HCT116 (cell line): ENCODE measurements at regions not wholly inside any gene's neighbourhood (a gene's known extent, or its start where the extent isn't known, plus 50 kb on each side); places are given as distances from the start of the nearest gene placed in this dataset.

Source experiments
- ATAC-seq: fragments of 200-7000 bp; cut with Tn5 transposase; 2 replicates; pipeline ENCODE4 v1.9.1; 2020; ENCODE audit warnings: mild to moderate bottlenecking, moderate library complexity
- BruUV-seq: library from RNA; stranded (reverse); fragments of 400-500 nt; replicated peaks from 2 replicates; lab custom pipeline; 2021; lab: Mats Ljungman, UMichigan
- CTCF ChIA-PET: fragments of 300-600 bp; sonication (Branson Sonifier 250); formaldehyde crosslinking; loops from one replicate; lab custom pipeline; 2021; ENCODE audit warnings: antibody characterized with exemption; lab: Charles Lee
- POLR2A ChIA-PET: fragments of 300-600, 350-600 bp; sonication (Branson Sonifier 250); formaldehyde crosslinking; loops from one replicate; lab custom pipeline; 2021; ENCODE audit warnings: antibody characterized with exemption; lab: Charles Lee
- RAD21 ChIA-PET, 2 experiments: fragments of 300-600 bp; sonication (Branson Sonifier 250); formaldehyde crosslinking; loops; one replicate each; lab custom pipeline; 2023; ENCODE audit warnings: low total read pairs in 2 of 2; ENCODE audit not compliant: uncharacterized antibody in 2 of 2, unreplicated experiment in 2 of 2, low non-redundant PET in 1 of 2; lab: Charles Lee
- DNase-seq: peaks from one replicate; pipeline ENCODE4 v3.0.0-alpha.2; 2010; ENCODE audit warnings: low read depth, low spot score
- H2AFZ ChIP-seq: fragments of 200-600 bp; shearing (Covaris generic), sonication (generic); 2 replicates; pipeline ENCODE4 v1.6.1; 2017; ENCODE audit warnings: low read depth, mixed run types, mixed read lengths, antibody characterized with exemption, low read length; ENCODE audit not compliant: poor library complexity, severe bottlenecking
- H3K27ac ChIP-seq: 2 replicates; pipeline ENCODE4 v1.5.1; 2012; ENCODE audit warnings: low read depth, low read length
- H3K27me3 ChIP-seq: fragments of 200-600 bp; sonication (generic); 2 replicates; pipeline ENCODE4 v1.6.1; 2016; ENCODE audit warnings: mixed run types, low read length, mixed read lengths; ENCODE audit not compliant: insufficient read depth
- H3K36me3 ChIP-seq, 2 experiments: fragments of 200-500 bp in 1 of 2; fragments of 200-600 bp in 1 of 2; sonication (Bioruptor generic) in 1 of 2; sonication (generic) in 1 of 2; 2 replicates each; pipeline versions ENCODE4 v1.5.1 to v1.6.1; 2014 to 2016; ENCODE audit warnings: low read length in 2 of 2, inconsistent platforms in 1 of 2, mixed read lengths in 1 of 2, mixed run types in 1 of 2; ENCODE audit not compliant: insufficient read depth in 2 of 2, control insufficient read depth in 1 of 2
- H3K4me1 ChIP-seq, 2 experiments: fragments of 200-600 bp in 1 of 2; sonication (generic) in 1 of 2; 2 replicates each; pipeline versions ENCODE4 v1.5.1 to v1.6.1; 2012 to 2017; ENCODE audit warnings: low read length in 2 of 2, inconsistent platforms in 1 of 2, mild to moderate bottlenecking in 1 of 2, mixed read lengths in 1 of 2, mixed run types in 1 of 2, moderate library complexity in 1 of 2; ENCODE audit not compliant: insufficient read depth in 2 of 2, control insufficient read depth in 1 of 2
- H3K4me2 ChIP-seq: fragments of 200-600 bp; sonication (generic); 2 replicates; pipeline ENCODE4 v1.6.1; 2017; ENCODE audit warnings: mixed run types, low read length, mixed read lengths
- H3K4me3 ChIP-seq, 2 experiments: fragments of 200-600 bp in 1 of 2; sonication (generic) in 1 of 2; replicated peaks in 1 of 2; 2 replicates each; pipeline ENCODE4 v1.5.1; 2011 to 2016; ENCODE audit warnings: low read length in 2 of 2, control low read depth in 1 of 2, low read depth in 1 of 2, mild to moderate bottlenecking in 1 of 2, mixed read lengths in 1 of 2, mixed run types in 1 of 2
- H3K79me2 ChIP-seq: fragments of 200-600 bp; sonication (generic); 2 replicates; pipeline ENCODE4 v1.6.1; 2017; ENCODE audit warnings: mild to moderate bottlenecking, mixed run types, low read length, moderate library complexity, mixed read lengths; ENCODE audit not compliant: insufficient read depth
- H3K9ac ChIP-seq: fragments of 200-600 bp; sonication (generic); 2 replicates; pipeline ENCODE4 v1.6.1; 2016; ENCODE audit warnings: low read length, mixed read lengths
- H3K9me2 ChIP-seq: fragments of 200-600 bp; sonication (generic), shearing (Covaris generic); 2 replicates; pipeline ENCODE4 v1.6.1; 2017; ENCODE audit warnings: mixed run types, mild to moderate bottlenecking, moderate library complexity; ENCODE audit not compliant: insufficient read depth
- H3K9me3 ChIP-seq, 2 experiments: fragments of 200-500 bp in 1 of 2; fragments of 200-600 bp in 1 of 2; sonication (Bioruptor generic) in 1 of 2; sonication (generic) in 1 of 2; 2 replicates each; pipeline ENCODE4 v1.6.1; 2014 to 2017; ENCODE audit warnings: low read length in 2 of 2, mixed read lengths in 2 of 2, inconsistent platforms in 1 of 2, low read depth in 1 of 2, mild to moderate bottlenecking in 1 of 2, mixed run types in 1 of 2, moderate library complexity in 1 of 2; ENCODE audit not compliant: control insufficient read depth in 1 of 2, insufficient read depth in 1 of 2
- H4K20me1 ChIP-seq: fragments of 200-600 bp; sonication (generic), shearing (Covaris generic); 2 replicates; pipeline ENCODE4 v1.6.1; 2017; ENCODE audit warnings: mixed run types, mild to moderate bottlenecking, moderate library complexity; ENCODE audit not compliant: insufficient read depth
- ATF3 ChIP-seq: IDR thresholded peaks from 2 replicates; pipeline ENCODE4 v1.6.1; 2012
- CBX3 ChIP-seq: IDR thresholded peaks from 2 replicates; pipeline ENCODE4 v1.6.1; 2012; ENCODE audit warnings: low read depth
- CEBPB ChIP-seq: IDR thresholded peaks from 2 replicates; pipeline ENCODE4 v1.6.1; 2012; ENCODE audit warnings: low read depth
- CTCF ChIP-seq, 3 experiments: fragments of 200-600 bp in 1 of 3; sonication (generic) in 1 of 3; IDR thresholded peaks in 2 of 3; conservative IDR thresholded peaks in 1 of 3; 2 replicates each; pipeline ENCODE4 v1.5.1; 2012 to 2017; ENCODE audit warnings: low read depth in 2 of 3, low read length in 2 of 3, antibody characterized with exemption in 1 of 3, borderline replicate concordance in 1 of 3, control low read depth in 1 of 3, mild to moderate bottlenecking in 1 of 3, mixed read lengths in 1 of 3, mixed run types in 1 of 3, moderate library complexity in 1 of 3; ENCODE audit not compliant: insufficient read depth in 1 of 3
- EGR1 ChIP-seq: IDR thresholded peaks from 2 replicates; pipeline ENCODE4 v1.6.1; 2012; ENCODE audit warnings: low read depth
- ELF1 ChIP-seq: IDR thresholded peaks from 2 replicates; pipeline ENCODE4 v1.6.1; 2012; ENCODE audit warnings: low read depth, borderline replicate concordance
- EZH2 ChIP-seq: fragments of 200-600 bp; sonication (generic); IDR thresholded peaks from 2 replicates; pipeline ENCODE4 v1.6.1; 2017; ENCODE audit warnings: antibody characterized with exemption, mixed run types
- EZH2phosphoT487 ChIP-seq: fragments of 200-600 bp; IDR thresholded peaks from 2 replicates; pipeline ENCODE4 v1.6.1; 2018; ENCODE audit warnings: antibody characterized with exemption, borderline replicate concordance
- FOSL1 ChIP-seq: IDR thresholded peaks from 2 replicates; pipeline ENCODE4 v1.6.1; 2012; ENCODE audit warnings: low read depth
- RAD21 ChIP-seq: IDR thresholded peaks from 2 replicates; pipeline ENCODE4 v1.6.1; 2012; ENCODE audit warnings: low read depth, mild to moderate bottlenecking
- REST ChIP-seq: IDR thresholded peaks from 2 replicates; pipeline ENCODE4 v1.6.1; 2012; ENCODE audit warnings: low read depth
- SIN3A ChIP-seq: IDR thresholded peaks from 2 replicates; pipeline ENCODE4 v1.6.1; 2012; ENCODE audit warnings: low read depth
- SP1 ChIP-seq: IDR thresholded peaks from 2 replicates; pipeline ENCODE4 v1.6.1; 2012; ENCODE audit warnings: low read depth
- SRF ChIP-seq: IDR thresholded peaks from 2 replicates; pipeline ENCODE4 v1.6.1; 2012; ENCODE audit warnings: low read depth
- TCF7L2 ChIP-seq: IDR thresholded peaks from 2 replicates; pipeline ENCODE4 v1.7.0; 2011; ENCODE audit warnings: borderline replicate concordance, inconsistent platforms; ENCODE audit not compliant: insufficient read depth, insufficient read length; ENCODE audit errors: extremely low read depth
- YY1 ChIP-seq: IDR thresholded peaks from 2 replicates; pipeline ENCODE4 v1.6.1; 2011; ENCODE audit warnings: low read length, low read depth, moderate library complexity, mild to moderate bottlenecking; ENCODE audit not compliant: insufficient replicate concordance; ENCODE audit errors: extremely low read depth
- ZFX ChIP-seq: fragments of 450-650 bp; IDR thresholded peaks from 2 replicates; pipeline ENCODE4 v1.6.1; 2017
- ZNF274 ChIP-seq: fragments of 200-500 bp; sonication (Bioruptor generic); IDR thresholded peaks from 2 replicates; pipeline ENCODE4 v1.6.1; 2014; ENCODE audit warnings: mild to moderate bottlenecking, low read depth, low read length, inconsistent platforms
- intact Hi-C: fragments of 100-400 bp; cut with micrococcal nuclease; formaldehyde crosslinking; loops from 2 replicates; pipeline ENCODE4 v1.10.0; 2022
- TF ChIP-seq, protein P1 (sequence below): IDR thresholded peaks from 2 replicates; pipeline ENCODE4 v1.6.1; 2012

GRCh38 chr10:58942724-58943123, 233.7 kb upstream of the PHYHIPL start:
- H3K36me3 ChIP-seq = no peaks in the 10 kb centered on the region
- BruUV-seq = no TSS peak
- H3K27ac ChIP-seq = no peak overlapping the region
- ChIA-PET POLR2A (no interaction called here), RAD21 (no interaction called here), CTCF (no interaction called here)
- no peaks in the 10 kb centered on the region for H3K4me1 ChIP-seq
- DNase-seq = no peak
- no peak overlapping the region for H2AFZ ChIP-seq
- H4K20me1 ChIP-seq = no peaks in the 10 kb centered on the region
- H3K27me3 ChIP-seq = no peaks in the 10 kb centered on the region
- TF ChIP-seq EZH2phosphoT487 (no peak), CBX3 (no peak), ELF1 (no peak), REST (no peak), ATF3 (no peak), CEBPB (no peak), FOSL1 (no peak), TCF7L2 (no peak), ZNF274 (no peak), ZFX (no peak), SP1 (no peak), SIN3A (no peak), SRF (no peak), RAD21 (no peak), EZH2 (no peak), EGR1 (no peak), CTCF (IDR thresholded peaks at IDR 0.05 in 2 of 3, conservative IDR thresholded peaks at IDR 0.05 in 1 of 3; ENCODE audit: borderline replicate concordance in 1 of 3, insufficient read depth in 1 of 3, low read depth in 2 of 3, low read length in 2 of 3) (no peak), YY1 (no peak)
- TF ChIP-seq, protein P1, sequence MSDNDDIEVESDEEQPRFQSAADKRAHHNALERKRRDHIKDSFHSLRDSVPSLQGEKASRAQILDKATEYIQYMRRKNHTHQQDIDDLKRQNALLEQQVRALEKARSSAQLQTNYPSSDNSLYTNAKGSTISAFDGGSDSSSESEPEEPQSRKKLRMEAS = no peak
- H3K9me2 ChIP-seq = no peaks in the 10 kb centered on the region
- H3K79me2 ChIP-seq = no peaks in the 10 kb centered on the region
- no peak overlapping the region for H3K4me3 ChIP-seq
- no peak overlapping the region for H3K4me2 ChIP-seq
- intact Hi-C loops = no loop called here
- no peaks in the 10 kb centered on the region for H3K9me3 ChIP-seq
- no peak for ATAC-seq
- no peak overlapping the region for H3K9ac ChIP-seq
